ENCODE measurements at regions not wholly inside any gene's neighbourhood (a gene's known extent, or its start where the extent isn't known, plus 50 kb on each side); places are given as distances from the start of the nearest gene placed in this dataset.

- no peak for DNase-seq
Measured at GRCh38 chr2:16615687-16616615, 49.7 kb downstream of the CYRIA start.

GRCh38 chr2:16615246-16615645, 50.4 kb downstream of the CYRIA start:
- no peak for DNase-seq

GRCh38 chr2:16614314-16614860, 51.2 kb downstream of the CYRIA start:
- DNase-seq = no peak

DNA sequence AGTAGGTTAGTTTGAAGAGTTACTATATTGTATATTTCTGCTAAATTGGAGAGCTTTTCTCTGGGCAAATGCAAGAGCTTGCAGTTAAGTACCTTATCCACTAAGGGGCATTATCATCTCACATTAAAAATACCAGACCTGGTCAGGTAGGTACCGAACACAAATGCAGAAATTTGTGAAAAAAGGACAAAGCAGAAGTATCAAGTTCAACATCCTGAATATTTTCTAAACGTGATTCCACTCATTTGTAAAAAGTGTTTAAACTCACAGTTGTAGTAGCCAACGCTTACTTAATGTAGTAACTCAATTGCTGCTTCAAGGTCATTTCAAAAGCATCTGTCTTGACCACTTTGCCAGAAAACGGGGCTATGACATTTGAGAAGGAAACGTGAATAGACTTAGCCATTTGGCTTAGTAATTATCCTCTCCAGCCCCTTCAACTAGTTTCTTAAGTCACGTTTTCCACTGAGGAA, 52.1 kb downstream of the CYRIA start:
- DNase-seq = no peak

GRCh38 chr2:16612490-16612889, 53.1 kb downstream of the CYRIA start:
- no peak for DNase-seq

GRCh38 chr2:16609786-16610185, 55.8 kb downstream of the CYRIA start:
- DNase-seq = no peak

DNA sequence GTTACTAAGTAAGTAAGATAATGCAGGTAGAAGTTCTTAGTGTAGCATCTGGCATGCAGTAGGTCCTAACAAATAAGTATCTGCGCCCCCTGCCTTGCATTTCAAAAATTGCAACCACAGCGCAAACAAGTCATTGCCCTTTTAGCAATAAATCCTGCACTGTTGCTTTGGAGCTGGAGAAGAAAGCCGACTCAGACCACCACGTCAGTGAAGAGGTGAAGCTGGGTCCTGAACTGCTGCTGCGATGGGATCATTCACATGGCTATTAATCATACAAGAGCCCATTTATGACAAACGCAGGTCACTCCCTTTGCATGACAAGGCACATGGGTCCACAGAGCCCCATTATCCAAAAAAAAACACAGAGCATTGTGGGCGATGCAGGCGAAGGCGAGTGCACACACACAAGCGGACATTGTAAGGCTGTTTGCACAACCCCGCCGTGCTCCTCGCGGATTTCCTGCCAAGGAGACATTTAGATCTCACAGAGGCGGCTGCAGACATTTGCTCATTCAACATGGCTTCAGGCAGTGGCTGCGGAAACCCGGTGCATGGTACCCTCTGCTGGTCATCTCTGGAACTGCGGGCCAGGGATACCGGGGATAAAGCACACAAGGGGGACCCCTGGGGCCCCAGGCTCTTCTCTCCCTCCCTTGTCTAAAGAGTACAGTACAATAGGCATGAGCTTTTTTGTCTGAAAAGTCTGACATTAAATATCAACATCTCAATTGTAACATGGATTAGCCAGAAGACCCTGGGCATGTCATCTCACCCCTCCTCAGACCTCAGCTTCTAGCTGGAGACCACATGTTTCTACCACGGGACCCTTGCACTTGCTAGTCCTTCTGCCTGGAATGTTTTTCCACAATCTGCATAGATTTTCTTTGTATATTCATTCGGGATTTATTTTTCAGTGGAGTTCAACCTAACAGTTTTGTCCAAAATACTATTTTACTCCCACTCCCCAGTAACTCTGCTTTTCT, 56.7 kb downstream of the CYRIA start:
- DNase-seq = peak; percentile 77

- DNase-seq = no peak
Measured at GRCh38 chr2:16607301-16607700, 58.3 kb downstream of the CYRIA start.

GRCh38 chr2:16604236-16604635, 61.4 kb downstream of the CYRIA start:
- DNase-seq = peak; percentile 41

DNA sequence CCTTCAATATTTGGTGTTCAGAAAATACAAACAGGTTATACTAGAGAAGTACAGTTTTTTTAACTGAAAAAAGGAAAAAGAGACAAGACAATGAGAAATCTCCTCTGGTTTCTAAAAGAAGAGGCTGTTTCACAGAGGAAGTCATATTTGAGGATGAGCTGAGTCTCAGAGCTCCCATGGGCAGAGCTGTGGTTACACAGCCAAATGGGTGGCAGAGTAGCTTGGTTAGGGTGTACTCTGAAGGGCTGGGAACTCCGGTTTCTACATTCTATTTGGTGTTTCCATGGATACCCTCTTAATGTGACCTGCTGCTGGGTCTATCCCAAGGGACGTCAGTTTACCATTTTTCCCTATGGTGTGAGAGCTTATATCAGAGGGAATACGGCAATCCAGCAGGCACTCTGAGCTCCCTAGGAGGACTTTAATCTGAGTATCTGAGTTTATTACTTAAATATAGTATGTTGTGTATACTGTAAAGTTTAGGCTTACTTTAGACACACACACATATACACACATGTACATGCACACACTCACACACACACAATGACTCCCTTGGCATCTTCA, 74.2 kb downstream of the CYRIA start:
- DNase-seq = no peak

DNA sequence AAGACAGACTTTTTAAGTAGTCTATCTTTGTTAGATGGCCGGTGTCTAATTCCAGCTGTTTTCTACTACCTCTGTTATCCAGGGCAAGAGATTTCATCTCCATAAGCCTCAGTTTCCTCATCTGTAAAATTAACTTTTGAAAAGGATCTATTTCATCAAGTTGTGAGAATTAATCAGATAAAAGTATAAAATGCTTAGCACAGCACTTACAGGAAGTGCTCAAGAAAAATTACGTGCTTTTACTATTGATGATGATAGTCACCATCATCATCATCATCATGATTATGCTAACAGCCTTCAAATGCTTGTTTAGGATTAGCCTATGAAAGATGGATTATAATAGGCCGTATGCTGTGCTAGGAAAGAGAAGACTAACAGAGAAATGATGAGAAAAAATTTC, 76.2 kb downstream of the CYRIA start:
- DNase-seq = no peak

- no peak for DNase-seq
Measured at GRCh38 chr2:16588565-16588964, 77.1 kb downstream of the CYRIA start.

DNA sequence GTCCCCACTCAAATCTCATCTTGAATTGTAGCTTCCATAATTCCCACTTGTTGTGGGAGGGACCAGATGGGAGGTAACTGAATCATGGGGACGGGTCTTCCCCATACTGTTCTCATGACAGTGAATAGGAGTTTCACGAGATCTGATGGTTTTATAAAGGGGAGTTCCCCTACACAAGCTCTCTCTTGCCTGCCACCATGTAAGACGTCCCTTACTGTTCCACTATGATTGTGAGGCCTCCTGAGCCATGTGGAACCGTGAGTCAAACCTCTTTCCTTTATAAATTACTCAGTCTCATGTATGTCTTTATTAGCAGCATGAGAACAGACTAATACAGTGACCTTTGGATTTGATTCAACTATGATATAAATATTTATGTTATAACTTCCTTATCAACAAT, 78.0 kb downstream of the CYRIA start:
- peak; percentile 21 for DNase-seq

DNA sequence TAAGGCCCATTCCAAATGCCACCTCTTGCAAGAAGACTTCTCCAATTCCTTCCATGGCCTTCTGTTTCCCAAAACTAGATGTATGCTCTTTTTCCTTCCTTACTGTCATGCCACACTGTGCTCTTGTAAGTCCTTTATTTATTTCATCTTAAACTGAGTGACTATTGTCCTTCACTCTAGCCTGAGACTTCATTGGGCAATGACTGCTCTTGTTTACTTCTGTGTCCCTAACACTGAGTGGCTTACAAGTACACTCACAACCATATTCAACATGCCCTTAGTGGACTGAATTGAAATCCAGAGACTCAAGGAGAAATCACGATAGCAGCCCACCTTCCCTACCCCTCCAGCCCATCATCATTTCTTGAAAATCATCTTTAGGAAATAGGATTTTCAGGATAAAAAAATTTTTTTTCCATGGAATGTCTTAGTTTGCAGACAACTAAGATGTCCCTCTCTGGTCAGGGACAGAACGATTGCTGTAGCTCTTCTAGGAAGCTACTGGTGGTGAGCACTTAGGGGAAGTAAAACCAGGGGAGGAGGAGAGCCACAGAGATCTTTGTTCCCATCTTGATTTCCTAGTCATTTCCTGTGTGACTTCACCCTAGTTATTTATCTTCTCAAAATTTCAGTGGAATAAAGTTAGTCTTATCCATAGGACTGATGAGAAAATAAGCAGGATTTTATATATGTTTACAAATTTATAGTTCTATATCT, 80.7 kb downstream of the CYRIA start:
- DNase-seq = peak; percentile 70

GRCh38 chr2:16584084-16584483, 81.5 kb downstream of the CYRIA start:
- no peak for DNase-seq

DNA sequence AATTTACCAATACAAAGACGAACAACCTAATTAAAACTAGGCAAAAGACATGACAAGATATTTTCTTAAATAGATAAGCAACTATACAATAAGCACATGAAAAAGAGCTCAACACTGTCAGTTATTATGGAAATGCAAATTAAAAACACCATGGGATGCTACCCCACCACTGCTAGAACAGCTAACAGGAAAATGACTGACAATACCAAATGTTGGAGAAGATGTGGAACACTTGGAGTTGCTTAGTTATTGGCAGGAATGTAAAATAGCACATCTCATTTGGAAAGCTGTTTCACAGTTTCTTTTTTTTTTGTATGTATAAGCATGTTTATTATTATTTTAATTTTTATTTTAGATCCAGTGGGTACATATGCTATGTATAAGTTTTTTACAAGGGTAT, 84.4 kb downstream of the CYRIA start:
- no peak for DNase-seq

GRCh38 chr2:16578081-16578480, 87.6 kb downstream of the CYRIA start:
- DNase-seq = no peak

- DNase-seq = no peak
Measured at GRCh38 chr2:16570516-16570915, 95.1 kb downstream of the CYRIA start.

DNA sequence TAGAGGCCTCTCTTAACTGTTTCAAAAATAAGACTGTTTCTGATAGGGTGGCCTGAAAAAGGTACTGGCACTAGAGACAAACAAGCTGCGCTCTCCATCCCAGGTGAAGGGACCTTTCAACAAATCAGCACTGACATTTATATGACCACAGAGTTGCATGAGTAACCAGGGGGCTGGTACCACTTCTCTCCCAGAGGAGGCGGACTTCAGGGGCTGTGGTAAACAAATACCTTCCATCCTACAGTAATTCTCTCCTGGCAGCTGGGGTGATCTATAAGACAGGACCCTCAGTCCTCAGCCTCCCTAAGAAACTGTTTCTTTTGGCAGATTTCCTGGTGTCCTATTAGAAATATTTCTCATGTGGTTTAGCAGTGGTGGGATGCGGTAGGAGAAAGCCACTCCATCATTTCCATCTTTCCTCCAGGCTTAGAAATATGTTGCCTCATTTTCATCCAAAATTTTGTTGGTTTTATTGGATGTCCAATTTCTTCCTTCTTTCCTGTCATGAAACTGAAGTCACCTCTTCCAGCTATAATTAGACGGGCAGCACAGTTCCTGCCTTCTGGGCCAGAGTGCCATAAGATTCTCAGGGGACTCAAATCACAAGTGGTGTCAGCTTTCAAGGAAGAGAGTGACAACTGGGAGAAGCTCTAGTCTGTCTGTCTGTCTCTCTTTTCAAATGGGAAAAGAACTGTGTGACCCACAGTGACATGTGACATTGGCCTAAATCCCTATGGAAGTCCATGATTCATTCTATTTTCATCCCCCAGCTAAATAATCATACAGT, 96.4 kb downstream of the CYRIA start:
- DNase-seq = no peak

DNA sequence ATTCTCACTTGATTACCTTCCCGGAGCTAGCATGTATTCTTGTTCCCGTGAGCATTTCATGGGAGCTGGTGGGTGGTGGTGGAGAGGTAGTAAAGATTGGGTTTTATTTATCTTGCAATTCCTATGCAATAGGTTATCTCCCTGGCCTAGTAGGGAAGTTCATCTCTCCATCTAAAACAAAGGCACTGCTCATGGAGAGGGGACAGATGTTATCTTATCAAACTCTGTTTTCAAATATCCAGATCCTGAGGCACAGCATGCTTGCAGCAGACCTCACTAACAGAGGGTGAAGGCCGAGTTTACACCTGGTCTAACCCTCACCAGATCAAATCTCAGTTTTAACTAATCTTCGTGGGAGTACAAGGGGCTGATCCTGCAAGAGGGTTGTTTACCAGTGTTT, 98.9 kb downstream of the CYRIA start:
- DNase-seq = no peak

DNA sequence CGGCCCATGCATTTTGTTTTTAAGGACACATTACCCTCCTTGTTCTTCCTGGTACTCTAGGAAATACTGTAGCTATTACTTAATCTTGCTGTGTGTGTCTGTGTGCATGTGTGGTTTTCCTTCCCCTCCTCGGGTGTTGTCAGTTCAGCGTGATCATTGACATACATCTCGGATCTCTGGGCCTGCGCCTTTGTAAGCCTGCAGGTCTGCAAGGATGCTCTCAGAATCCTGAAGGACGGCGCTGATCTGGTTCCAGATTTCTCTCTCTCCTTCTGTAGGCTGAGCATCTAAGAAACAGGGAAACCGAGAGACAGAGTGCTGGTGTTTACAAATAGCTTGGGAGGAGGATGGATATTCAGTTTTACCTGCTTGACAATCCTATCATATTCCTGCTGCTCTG, 100.2 kb downstream of the CYRIA start:
- DNase-seq = no peak
